K562 (cell line): ENCODE measurements at regions not wholly inside any gene's neighbourhood (a gene's known extent, or its start where the extent isn't known, plus 50 kb on each side); places are given as distances from the start of the nearest gene placed in this dataset.

Source experiments
- ATAC-seq: fragments of 200-7000 bp; cut with Tn5 transposase; 3 replicates; pipeline ENCODE4 v1.9.1; 2020; ENCODE audit warnings: moderate library complexity
- BruUV-seq: library from RNA; stranded (reverse); fragments of 400-500 nt; replicated peaks from 2 replicates; lab custom pipeline; 2021; lab: Mats Ljungman, UMichigan
- CTCF ChIA-PET: fragments of 300-600 bp; formaldehyde crosslinking; extraction: SDS; loops from one replicate; lab custom pipeline; 2021; ENCODE audit warnings: low intra/inter-chr PET ratio; lab: Yijun Ruan, JAX
- POLR2A ChIA-PET: fragments of 300-600, 350-650 bp; sonication (Branson Sonifier 250); formaldehyde crosslinking; extraction: SDS; loops from one replicate; lab custom pipeline; 2021; ENCODE audit warnings: antibody characterized with exemption, inconsistent platforms; lab: Yijun Ruan, JAX
- DNase-seq, 4 experiments: peaks; one replicate each; pipeline versions ENCODE4 v3.0.0 to v3.0.0-alpha.2; 2011 to 2018; ENCODE audit warnings: low spot score in 3 of 4, mixed read lengths in 3 of 4; ENCODE audit errors: extremely low read depth in 1 of 4
- FAIRE-seq: peaks from 2 replicates; lab custom pipeline; 2011; peaks lifted over from hg19 to GRCh38; lab: Jason Lieb, UNC
- H2AFZ ChIP-seq: 2 replicates; pipeline ENCODE4 v1.6.0; 2011; ENCODE audit warnings: low read depth, low read length, control low read depth, inconsistent platforms
- H3K27ac ChIP-seq: fragments of 200-600 bp; 3 replicates; pipeline ENCODE4 v1.8.0; 2011; ENCODE audit warnings: low read depth, mild to moderate bottlenecking, control low read depth, inconsistent platforms, low read length, moderate library complexity, mixed read lengths; ENCODE audit errors: extremely low read depth
- H3K27me3 ChIP-seq, 2 experiments: fragments of 300-600 bp in 1 of 2; 2 replicates in 1 of 2; 3 replicates in 1 of 2; pipeline versions ENCODE4 v1.6.0 to v1.8.0; 2011; ENCODE audit warnings: inconsistent platforms in 2 of 2, low read length in 2 of 2, mild to moderate bottlenecking in 1 of 2, mixed read lengths in 1 of 2, moderate library complexity in 1 of 2; ENCODE audit not compliant: control insufficient read depth in 2 of 2, insufficient read depth in 2 of 2
- H3K36me3 ChIP-seq: fragments of 300-600 bp; 3 replicates; pipeline ENCODE4 v1.8.0; 2011; ENCODE audit warnings: mild to moderate bottlenecking, low read length, inconsistent platforms; ENCODE audit not compliant: control insufficient read depth, insufficient read depth
- H3K4me1 ChIP-seq, 2 experiments: fragments of 200-600 bp in 1 of 2; replicated peaks in 1 of 2; 2 replicates in 1 of 2; 3 replicates in 1 of 2; pipeline versions ENCODE4 v1.5.1 to v1.8.0; 2011; ENCODE audit warnings: inconsistent platforms in 2 of 2, low read length in 2 of 2, mild to moderate bottlenecking in 1 of 2, mixed read lengths in 1 of 2, moderate library complexity in 1 of 2; ENCODE audit not compliant: control insufficient read depth in 2 of 2, insufficient read depth in 2 of 2
- H3K4me2 ChIP-seq: 2 replicates; pipeline ENCODE4 v1.6.1; 2011; ENCODE audit warnings: low read length, control low read depth, inconsistent platforms, mixed read lengths; ENCODE audit not compliant: insufficient read depth
- H3K4me3 ChIP-seq: fragments of 200-600 bp; sonication (generic), shearing (Covaris generic); 2 replicates; pipeline ENCODE4 v1.5.1; 2016; ENCODE audit warnings: control low read depth, inconsistent platforms
- H3K79me2 ChIP-seq: fragments of 200-600 bp; 3 replicates; pipeline ENCODE4 v1.8.0; 2011; ENCODE audit warnings: low read length, inconsistent platforms; ENCODE audit not compliant: control insufficient read depth, insufficient read depth
- H3K9ac ChIP-seq, 2 experiments: 2 replicates each; pipeline versions ENCODE4 v1.6.0 to v1.6.1; 2011; ENCODE audit warnings: low read depth in 2 of 2, low read length in 2 of 2, control low read depth in 1 of 2, inconsistent platforms in 1 of 2, mild to moderate bottlenecking in 1 of 2, mixed read lengths in 1 of 2; ENCODE audit not compliant: insufficient read depth in 1 of 2
- H3K9me1 ChIP-seq: one replicate; pipeline ENCODE4 v1.6.0; 2011; ENCODE audit warnings: inconsistent platforms, mild to moderate bottlenecking, low read length, moderate library complexity; ENCODE audit not compliant: control insufficient read depth, insufficient read depth
- H3K9me3 ChIP-seq: replicated peaks from 2 replicates; pipeline ENCODE4 v1.5.1; 2011; ENCODE audit warnings: low read depth, low read length, inconsistent platforms; ENCODE audit not compliant: control insufficient read depth, insufficient read depth
- H4K20me1 ChIP-seq: replicated peaks from 2 replicates; pipeline ENCODE4 v1.6.1; 2011; ENCODE audit warnings: low read length, inconsistent platforms, mixed read lengths; ENCODE audit not compliant: control insufficient read depth, insufficient read depth
- CBFA2T3 ChIP-seq: fragments of 450-650 bp; IDR thresholded peaks from 2 replicates; pipeline ENCODE4 v1.6.1; 2017
- ELF2 ChIP-seq: fragments of 250-450 bp; sonication (Bioruptor Pico); IDR thresholded peaks from 2 replicates; pipeline ENCODE4 v1.5.0; 2021; ENCODE audit warnings: mild to moderate bottlenecking
- MTF1 ChIP-seq: fragments of 250-450 bp; sonication (Bioruptor Pico); IDR thresholded peaks from 2 replicates; pipeline ENCODE4 v1.9.0; 2021; ENCODE audit warnings: moderate library complexity, mild to moderate bottlenecking, inconsistent platforms, borderline replicate concordance
- NCOA2 ChIP-seq, 2 experiments: fragments of 450-650 bp; IDR thresholded peaks; 2 replicates each; pipeline ENCODE4 v1.6.1; 2018; ENCODE audit warnings: mild to moderate bottlenecking in 2 of 2, moderate library complexity in 1 of 2; ENCODE audit not compliant: partially characterized antibody in 2 of 2
- POLR2A ChIP-seq: fragments of 450-650 bp; conservative IDR thresholded peaks from 2 replicates; pipeline ENCODE4 v1.6.1; 2016
- POLR3G ChIP-seq: IDR thresholded peaks from 2 replicates; pipeline ENCODE4 v1.6.1; 2011; ENCODE audit not compliant: insufficient read length, insufficient replicate concordance; ENCODE audit errors: extremely low read depth
- PTBP1 ChIP-seq: fragments of 200-400 bp; formaldehyde crosslinking; IDR thresholded peaks from 2 replicates; pipeline ENCODE4 v1.6.1; 2017; ENCODE audit warnings: low read depth, low read length
- SIN3A ChIP-seq, 2 experiments: fragments of 150-350 bp in 1 of 2; IDR thresholded peaks; 2 replicates each; pipeline ENCODE4 v1.6.1; 2011 to 2016; ENCODE audit warnings: borderline replicate concordance in 2 of 2, low read depth in 2 of 2, low read length in 2 of 2, mild to moderate bottlenecking in 2 of 2, moderate library complexity in 2 of 2; ENCODE audit not compliant: control insufficient read depth in 1 of 2
- SMAD3 ChIP-seq: fragments of 450-650 bp; formaldehyde crosslinking; conservative IDR thresholded peaks from 2 replicates; pipeline ENCODE4 v1.4.0; 2020; ENCODE audit warnings: mild to moderate bottlenecking
- ZC3H11A ChIP-seq: IDR thresholded peaks from 2 replicates; pipeline ENCODE4 v1.6.1; 2012; ENCODE audit warnings: low read depth, low read length, improper control_type of control experiment
- ZKSCAN3 ChIP-seq: fragments of 250-450 bp; sonication (Bioruptor Pico); IDR thresholded peaks from 2 replicates; pipeline ENCODE4 v1.4.0; 2020
- ZNF507 ChIP-seq: conservative IDR thresholded peaks from 2 replicates; pipeline ENCODE4 v1.6.1; 2017; ENCODE audit warnings: missing genetic modification characterization, missing compliant biosample characterization
- WGBS: fragments of 100-300 bp; shearing (Covaris generic); methylation state at CpG from one replicate; pipeline ENCODE4 v1.1.6; 2016; ENCODE audit warnings: low coverage, mixed read lengths; ENCODE audit not compliant: insufficient coverage; ENCODE audit errors: missing lambda C conversion rate; 5-methylcytosine and 5-hydroxymethylcytosine counted together
- in situ Hi-C: fragments of 300-500 bp; cut with MboI; formaldehyde crosslinking; loops from 4 replicates; pipeline ENCODE4 v1.15.0; 2018; ENCODE audit warnings: inconsistent platforms, mixed read lengths
- intact Hi-C: fragments of 100-400 bp; cut with micrococcal nuclease; formaldehyde crosslinking; loops from 2 replicates; pipeline ENCODE4 v1.14.2; 2022
- TF ChIP-seq, protein P1 (sequence below): fragments of 450-650 bp; IDR thresholded peaks from 2 replicates; pipeline ENCODE4 v1.6.1; 2018; ENCODE audit not compliant: partially characterized antibody

DNA sequence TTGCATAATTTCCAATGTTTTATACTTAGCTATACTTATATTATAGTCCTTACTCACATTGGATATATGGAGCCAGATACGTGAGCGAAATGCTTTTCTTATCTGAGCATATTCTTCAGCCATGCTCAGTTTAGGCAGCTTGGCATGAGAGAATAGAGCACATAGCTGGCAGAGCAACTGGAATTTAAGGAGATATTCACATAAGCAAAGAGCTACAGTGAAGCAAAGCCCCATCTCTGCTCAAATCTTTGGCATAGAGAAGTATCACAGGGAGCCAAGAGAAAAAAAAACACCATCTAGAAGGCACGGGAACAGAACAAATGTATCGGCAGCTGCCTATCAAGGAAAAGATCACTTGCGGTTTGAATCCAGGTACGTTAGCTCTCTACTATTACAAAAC is 734.2 kb upstream of the KIF2B start:
- no peak for ATAC-seq
- Histone ChIP-seq H3K36me3 (no peaks in the 10 kb centered on the region), H3K4me2 (no peak overlapping the region), H3K4me1 (no peaks in the 10 kb centered on the region), H3K9me3 (no peaks in the 10 kb centered on the region; the same call in 1 of the 2 replicates), H2AFZ (no peak overlapping the region), H3K27ac (no peak overlapping the region), H3K27me3 (no peaks in the 10 kb centered on the region), H4K20me1 (no peaks in the 10 kb centered on the region), H3K79me2 (no peaks in the 10 kb centered on the region), H3K9ac (no peak overlapping the region), H3K4me3 (no peak overlapping the region), H3K9me1 (no peaks in the 10 kb centered on the region)
- WGBS: 0% methylated on average over 6 of the region's 6 CpGs
- ChIA-PET CTCF (no interaction called here), POLR2A (no interaction called here)
- BruUV-seq: no TSS peak
- DNase-seq: no peak
- intact Hi-C loops (no loop called here), in situ Hi-C loops (no loop called here)
- no peak for FAIRE-seq
- TF ChIP-seq MTF1 (no peak), ZKSCAN3 (no peak), ELF2 (CRISPR knock-in tag) (no peak), ZNF507 (tag) (no peak), POLR3G (no peak), NCOA2 (IDR thresholded peaks at IDR 0.05; ENCODE audit: partially characterized antibody in 2 of 2) (no peak), PTBP1 (no peak), SIN3A (IDR thresholded peaks at IDR 0.05; ENCODE audit: borderline replicate concordance in 2 of 2, control insufficient read depth in 1 of 2, low read depth in 2 of 2, low read length in 2 of 2) (no peak), ZC3H11A (no peak), POLR2A (no peak), CBFA2T3 (no peak), SMAD3 (CRISPR knock-in tag) (no peak)
- TF ChIP-seq, protein P1, sequence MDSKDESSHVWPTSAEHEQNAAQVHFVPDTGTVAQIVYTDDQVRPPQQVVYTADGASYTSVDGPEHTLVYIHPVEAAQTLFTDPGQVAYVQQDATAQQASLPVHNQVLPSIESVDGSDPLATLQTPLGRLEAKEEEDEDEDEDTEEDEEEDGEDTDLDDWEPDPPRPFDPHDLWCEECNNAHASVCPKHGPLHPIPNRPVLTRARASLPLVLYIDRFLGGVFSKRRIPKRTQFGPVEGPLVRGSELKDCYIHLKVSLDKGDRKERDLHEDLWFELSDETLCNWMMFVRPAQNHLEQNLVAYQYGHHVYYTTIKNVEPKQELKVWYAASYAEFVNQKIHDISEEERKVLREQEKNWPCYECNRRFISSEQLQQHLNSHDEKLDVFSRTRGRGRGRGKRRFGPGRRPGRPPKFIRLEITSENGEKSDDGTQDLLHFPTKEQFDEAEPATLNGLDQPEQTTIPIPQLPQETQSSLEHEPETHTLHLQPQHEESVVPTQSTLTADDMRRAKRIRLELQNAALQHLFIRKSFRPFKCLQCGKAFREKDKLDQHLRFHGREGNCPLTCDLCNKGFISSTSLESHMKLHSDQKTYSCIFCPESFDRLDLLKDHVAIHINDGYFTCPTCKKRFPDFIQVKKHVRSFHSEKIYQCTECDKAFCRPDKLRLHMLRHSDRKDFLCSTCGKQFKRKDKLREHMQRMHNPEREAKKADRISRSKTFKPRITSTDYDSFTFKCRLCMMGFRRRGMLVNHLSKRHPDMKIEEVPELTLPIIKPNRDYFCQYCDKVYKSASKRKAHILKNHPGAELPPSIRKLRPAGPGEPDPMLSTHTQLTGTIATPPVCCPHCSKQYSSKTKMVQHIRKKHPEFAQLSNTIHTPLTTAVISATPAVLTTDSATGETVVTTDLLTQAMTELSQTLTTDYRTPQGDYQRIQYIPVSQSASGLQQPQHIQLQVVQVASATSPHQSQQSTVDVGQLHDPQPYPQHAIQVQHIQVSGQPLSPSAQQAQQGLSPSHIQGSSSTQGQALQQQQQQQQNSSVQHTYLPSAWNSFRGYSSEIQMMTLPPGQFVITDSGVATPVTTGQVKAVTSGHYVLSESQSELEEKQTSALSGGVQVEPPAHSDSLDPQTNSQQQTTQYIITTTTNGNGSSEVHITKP: no peak
